ENCODE measurements at regions not wholly inside any gene's neighbourhood (a gene's known extent, or its start where the extent isn't known, plus 50 kb on each side); places are given as distances from the start of the nearest gene placed in this dataset.

DNA sequence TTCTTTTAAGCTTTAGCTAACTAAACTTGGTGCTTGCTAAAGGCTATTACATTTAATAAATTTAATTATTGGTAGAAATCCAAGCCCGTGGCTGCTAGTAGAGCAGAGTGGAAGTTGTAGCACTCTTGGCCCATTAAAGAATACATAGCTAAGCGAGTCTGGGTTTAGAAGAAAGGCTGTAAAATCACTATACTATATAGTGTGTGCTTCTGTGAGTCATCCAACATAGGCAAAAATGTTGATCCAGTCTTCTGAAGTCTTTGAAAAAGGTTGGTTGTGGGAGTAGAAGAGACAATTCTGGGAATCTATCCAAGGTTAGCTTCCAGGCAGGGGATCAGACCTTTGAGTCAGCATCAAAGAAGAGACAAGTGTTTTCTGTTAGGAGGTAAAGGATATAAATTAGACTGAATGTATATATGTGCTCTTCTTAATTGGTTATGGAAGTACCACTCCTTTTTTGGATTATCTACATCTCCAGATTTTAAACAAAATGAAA, 664.2 kb downstream of the NXPH1 start:
- Histone ChIP-seq H3K9me3 (ENCODE audit: low read depth) (no peaks in the 10 kb centered on the region), H3K27ac (no peak overlapping the region), H3K4me1 (ENCODE audit: low read depth) (no peaks in the 10 kb centered on the region), H3K36me3 (no peaks in the 10 kb centered on the region), H3K4me3 (no peak overlapping the region), H3K27me3 (no peaks in the 10 kb centered on the region)
- DNase-seq (ENCODE audit: low read depth in 1 of 2, low spot score in 1 of 2): no peak
- TF ChIP-seq, protein P1, sequence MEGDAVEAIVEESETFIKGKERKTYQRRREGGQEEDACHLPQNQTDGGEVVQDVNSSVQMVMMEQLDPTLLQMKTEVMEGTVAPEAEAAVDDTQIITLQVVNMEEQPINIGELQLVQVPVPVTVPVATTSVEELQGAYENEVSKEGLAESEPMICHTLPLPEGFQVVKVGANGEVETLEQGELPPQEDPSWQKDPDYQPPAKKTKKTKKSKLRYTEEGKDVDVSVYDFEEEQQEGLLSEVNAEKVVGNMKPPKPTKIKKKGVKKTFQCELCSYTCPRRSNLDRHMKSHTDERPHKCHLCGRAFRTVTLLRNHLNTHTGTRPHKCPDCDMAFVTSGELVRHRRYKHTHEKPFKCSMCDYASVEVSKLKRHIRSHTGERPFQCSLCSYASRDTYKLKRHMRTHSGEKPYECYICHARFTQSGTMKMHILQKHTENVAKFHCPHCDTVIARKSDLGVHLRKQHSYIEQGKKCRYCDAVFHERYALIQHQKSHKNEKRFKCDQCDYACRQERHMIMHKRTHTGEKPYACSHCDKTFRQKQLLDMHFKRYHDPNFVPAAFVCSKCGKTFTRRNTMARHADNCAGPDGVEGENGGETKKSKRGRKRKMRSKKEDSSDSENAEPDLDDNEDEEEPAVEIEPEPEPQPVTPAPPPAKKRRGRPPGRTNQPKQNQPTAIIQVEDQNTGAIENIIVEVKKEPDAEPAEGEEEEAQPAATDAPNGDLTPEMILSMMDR (IDR thresholded peaks at IDR 0.05; ENCODE audit: low read depth, low read length): no peak

DNA sequence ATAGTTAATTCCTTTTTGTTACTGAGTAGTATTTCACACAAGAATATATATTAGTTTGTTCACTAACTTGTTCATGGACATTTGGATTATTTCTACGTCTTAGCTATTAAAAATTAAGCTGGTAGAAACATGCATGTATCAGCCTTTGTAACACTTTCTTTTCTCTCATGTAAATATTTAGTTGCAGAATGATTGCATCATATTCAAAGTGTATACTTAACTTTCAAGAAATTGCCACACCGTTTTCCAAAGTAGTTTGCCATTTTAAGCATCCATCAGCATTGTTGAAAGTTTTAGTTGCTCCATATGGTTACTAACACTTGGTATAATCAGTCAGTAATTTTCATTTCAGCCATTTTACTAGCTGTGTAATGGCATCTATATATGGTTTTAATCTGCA, 666.9 kb downstream of the NXPH1 start:
- Histone ChIP-seq H3K36me3 (no peaks in the 10 kb centered on the region), H3K9me3 (ENCODE audit: low read depth) (no peaks in the 10 kb centered on the region), H3K4me3 (no peak overlapping the region), H3K27ac (no peak overlapping the region), H3K4me1 (ENCODE audit: low read depth) (no peaks in the 10 kb centered on the region), H3K27me3 (no peaks in the 10 kb centered on the region)
- TF ChIP-seq, protein P1 (IDR thresholded peaks at IDR 0.05; ENCODE audit: low read depth, low read length): no peak
- no peak for DNase-seq (ENCODE audit: low read depth in 1 of 2, low spot score in 1 of 2)

DNA sequence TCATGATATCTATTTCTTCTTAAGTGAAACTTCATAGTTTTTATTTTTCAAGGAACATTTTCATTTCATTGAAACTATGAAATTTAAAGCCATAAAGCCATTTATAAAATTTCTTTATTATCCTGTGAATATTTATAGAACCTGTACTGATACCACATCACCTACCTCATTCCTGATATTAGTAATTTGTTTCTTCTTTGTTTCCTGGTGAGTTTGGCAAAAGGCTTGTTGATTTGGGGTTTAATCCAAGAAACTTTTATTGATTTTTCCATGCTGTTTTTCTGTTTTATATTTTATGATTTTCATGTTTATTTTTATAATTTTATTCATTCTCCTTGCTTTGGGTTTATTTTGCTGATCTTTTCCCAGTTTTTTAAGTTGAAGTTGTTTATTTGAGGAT, 669.4 kb downstream of the NXPH1 start:
- TF ChIP-seq, protein P1 (IDR thresholded peaks at IDR 0.05; ENCODE audit: low read depth, low read length): no peak
- Histone ChIP-seq H3K4me3 (no peak overlapping the region), H3K27me3 (no peaks in the 10 kb centered on the region), H3K4me1 (ENCODE audit: low read depth) (no peaks in the 10 kb centered on the region), H3K27ac (no peak overlapping the region), H3K36me3 (no peaks in the 10 kb centered on the region), H3K9me3 (ENCODE audit: low read depth) (no peaks in the 10 kb centered on the region)
- DNase-seq (ENCODE audit: low read depth in 1 of 2, low spot score in 1 of 2): no peak

DNA sequence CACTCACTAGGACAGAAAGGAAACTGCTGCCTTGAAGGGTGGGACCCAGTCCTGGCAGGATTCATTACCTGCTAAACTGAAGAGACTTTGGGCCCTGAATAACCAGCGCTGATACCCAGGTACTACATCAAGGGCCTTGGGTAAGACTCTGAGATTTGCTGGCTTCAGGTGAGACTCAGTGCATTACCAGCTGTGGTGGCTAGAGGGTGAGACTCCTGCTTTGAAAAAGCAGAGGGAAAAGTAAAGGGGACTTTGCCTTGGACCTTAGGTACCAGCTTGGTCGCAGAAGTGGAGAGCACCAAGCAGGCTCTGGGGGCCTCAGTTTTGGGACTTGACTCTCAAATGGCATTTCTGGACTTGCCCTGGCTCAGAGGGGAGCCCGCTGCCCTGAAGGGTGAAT, 673.3 kb downstream of the NXPH1 start:
- DNase-seq (ENCODE audit: low read depth in 1 of 2, low spot score in 1 of 2): no peak
- Histone ChIP-seq H3K4me3 (no peak overlapping the region), H3K27ac (no peak overlapping the region), H3K4me1 (ENCODE audit: low read depth) (no peaks in the 10 kb centered on the region), H3K27me3 (no peaks in the 10 kb centered on the region), H3K36me3 (no peaks in the 10 kb centered on the region), H3K9me3 (ENCODE audit: low read depth) (no peaks in the 10 kb centered on the region)
- TF ChIP-seq, protein P1 (IDR thresholded peaks at IDR 0.05; ENCODE audit: low read depth, low read length): no peak

DNA sequence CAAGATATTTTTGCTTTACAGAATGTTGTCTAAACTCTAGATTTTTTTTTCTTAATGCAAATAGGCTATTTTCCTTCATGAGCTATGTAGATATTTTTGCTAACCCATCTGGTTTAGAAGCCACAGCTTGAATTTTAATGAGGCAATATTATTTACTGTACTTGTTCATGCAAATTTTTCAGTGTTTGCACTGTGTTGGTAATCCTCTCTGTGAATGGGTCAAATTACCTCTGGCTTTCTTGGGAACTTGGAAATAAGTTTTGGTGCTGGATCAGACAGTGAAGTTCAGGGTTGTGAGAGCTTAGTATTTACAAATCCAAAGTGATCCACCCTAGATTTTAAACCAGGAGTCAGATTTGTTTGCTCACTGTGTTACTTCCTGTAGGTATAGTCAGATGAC, 686.9 kb downstream of the NXPH1 start:
- no peak overlapping the region for H3K4me3 ChIP-seq
- no peaks in the 10 kb centered on the region for H3K9me3 ChIP-seq (ENCODE audit: low read depth)
- TF ChIP-seq, protein P1 (IDR thresholded peaks at IDR 0.05; ENCODE audit: low read depth, low read length): no peak
- no peaks in the 10 kb centered on the region for H3K4me1 ChIP-seq (ENCODE audit: low read depth)
- DNase-seq (ENCODE audit: low read depth in 1 of 2, low spot score in 1 of 2): no peak
- no peak overlapping the region for H3K27ac ChIP-seq
- H3K27me3 ChIP-seq: no peaks in the 10 kb centered on the region
- H3K36me3 ChIP-seq: no peaks in the 10 kb centered on the region

DNA sequence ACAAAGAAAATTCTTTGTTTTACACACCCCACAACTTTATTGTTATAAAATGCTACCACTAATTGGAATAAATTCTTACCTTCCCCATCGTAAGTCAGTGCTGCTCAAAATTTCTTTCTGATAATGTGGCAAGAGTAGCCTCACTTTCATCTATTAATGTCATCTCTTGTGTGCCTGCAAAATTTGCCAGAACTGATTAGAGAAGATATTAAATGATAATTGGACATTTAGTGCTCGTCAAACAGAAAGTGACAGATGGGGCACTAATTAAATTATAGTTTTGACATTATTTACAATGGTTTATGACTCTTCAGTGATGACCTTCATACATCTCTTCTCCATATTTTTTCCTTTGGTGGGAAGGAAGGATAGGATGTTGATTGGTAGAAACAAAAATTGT, 690.9 kb downstream of the NXPH1 start:
- Histone ChIP-seq H3K27ac (no peak overlapping the region), H3K4me3 (no peak overlapping the region), H3K27me3 (no peaks in the 10 kb centered on the region), H3K9me3 (ENCODE audit: low read depth) (no peaks in the 10 kb centered on the region), H3K4me1 (ENCODE audit: low read depth) (no peaks in the 10 kb centered on the region), H3K36me3 (no peaks in the 10 kb centered on the region)
- TF ChIP-seq, protein P1 (IDR thresholded peaks at IDR 0.05; ENCODE audit: low read depth, low read length): no peak
- DNase-seq (ENCODE audit: low read depth in 1 of 2, low spot score in 1 of 2): no peak

Data from cardiac muscle cell (in vitro differentiated cells and primary cell).